GM10266 (cell line): ENCODE measurements at regions not wholly inside any gene's neighbourhood (a gene's known extent, or its start where the extent isn't known, plus 50 kb on each side); places are given as distances from the start of the nearest gene placed in this dataset.

ENCODE experiments used
- DNase-seq: peaks from one replicate; pipeline ENCODE4 v3.0.0; 2012; ENCODE audit errors: extremely low spot score
- TF ChIP-seq, protein P1 (sequence below): IDR thresholded peaks from 2 replicates; pipeline ENCODE4 v1.5.1; 2012; ENCODE audit warnings: mild to moderate bottlenecking, low read depth; ENCODE audit not compliant: control insufficient read depth, insufficient read depth; ENCODE audit errors: missing control alignments

- DNase-seq: no peak
- TF ChIP-seq, protein P1, sequence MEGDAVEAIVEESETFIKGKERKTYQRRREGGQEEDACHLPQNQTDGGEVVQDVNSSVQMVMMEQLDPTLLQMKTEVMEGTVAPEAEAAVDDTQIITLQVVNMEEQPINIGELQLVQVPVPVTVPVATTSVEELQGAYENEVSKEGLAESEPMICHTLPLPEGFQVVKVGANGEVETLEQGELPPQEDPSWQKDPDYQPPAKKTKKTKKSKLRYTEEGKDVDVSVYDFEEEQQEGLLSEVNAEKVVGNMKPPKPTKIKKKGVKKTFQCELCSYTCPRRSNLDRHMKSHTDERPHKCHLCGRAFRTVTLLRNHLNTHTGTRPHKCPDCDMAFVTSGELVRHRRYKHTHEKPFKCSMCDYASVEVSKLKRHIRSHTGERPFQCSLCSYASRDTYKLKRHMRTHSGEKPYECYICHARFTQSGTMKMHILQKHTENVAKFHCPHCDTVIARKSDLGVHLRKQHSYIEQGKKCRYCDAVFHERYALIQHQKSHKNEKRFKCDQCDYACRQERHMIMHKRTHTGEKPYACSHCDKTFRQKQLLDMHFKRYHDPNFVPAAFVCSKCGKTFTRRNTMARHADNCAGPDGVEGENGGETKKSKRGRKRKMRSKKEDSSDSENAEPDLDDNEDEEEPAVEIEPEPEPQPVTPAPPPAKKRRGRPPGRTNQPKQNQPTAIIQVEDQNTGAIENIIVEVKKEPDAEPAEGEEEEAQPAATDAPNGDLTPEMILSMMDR: no peak
These were observed 123.4 kb downstream of the SLC6A15 start for GRCh38 chr12:84789184-84789583.

GRCh38 chr12:84787253-84787652 lies 125.3 kb downstream of the SLC6A15 start:
- TF ChIP-seq, protein P1: no peak
- no peak for DNase-seq

GRCh38 chr12:84786622-84787021 lies 126.0 kb downstream of the SLC6A15 start:
- no peak for DNase-seq
- TF ChIP-seq, protein P1: no peak

DNA sequence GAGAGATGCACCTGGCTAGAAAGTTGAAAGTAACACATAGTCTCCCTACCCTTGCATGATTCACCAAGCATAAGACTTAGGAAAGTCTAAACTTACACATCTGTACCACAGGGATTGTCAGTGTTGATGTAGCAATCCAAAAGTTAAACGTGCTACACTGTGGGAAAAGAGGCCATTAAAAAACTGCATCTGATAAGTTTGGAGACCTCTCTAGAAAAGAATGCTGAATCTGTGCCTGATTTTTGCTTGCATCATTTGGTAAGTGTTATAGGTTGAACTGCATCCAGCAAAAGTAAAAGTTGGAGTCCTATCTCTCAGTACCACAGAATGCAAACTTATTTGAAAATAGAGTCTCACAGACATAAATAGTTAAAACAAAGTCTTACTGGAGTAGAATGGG lies 126.6 kb downstream of the SLC6A15 start:
- TF ChIP-seq, protein P1: no peak
- DNase-seq: no peak

DNA sequence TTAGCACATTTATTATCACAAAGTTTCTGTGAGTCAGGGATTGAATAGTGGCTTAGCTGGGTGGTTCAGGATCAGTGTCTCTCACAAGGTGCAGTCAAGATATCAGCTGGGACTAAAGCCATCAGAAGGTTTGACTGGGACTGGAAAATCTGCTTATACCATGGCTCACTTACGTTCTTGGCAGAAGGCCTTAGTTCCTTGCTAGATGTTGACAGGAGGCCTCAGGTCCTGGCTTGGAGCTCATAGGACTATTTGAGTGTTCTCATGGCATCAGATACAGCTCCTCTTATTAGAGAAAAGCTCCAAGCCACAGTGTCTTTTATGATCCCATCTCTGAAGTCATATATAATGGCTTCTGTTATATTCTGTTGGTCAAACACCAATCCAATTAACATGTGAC lies 127.3 kb downstream of the SLC6A15 start:
- no peak for DNase-seq
- TF ChIP-seq, protein P1: no peak

DNA sequence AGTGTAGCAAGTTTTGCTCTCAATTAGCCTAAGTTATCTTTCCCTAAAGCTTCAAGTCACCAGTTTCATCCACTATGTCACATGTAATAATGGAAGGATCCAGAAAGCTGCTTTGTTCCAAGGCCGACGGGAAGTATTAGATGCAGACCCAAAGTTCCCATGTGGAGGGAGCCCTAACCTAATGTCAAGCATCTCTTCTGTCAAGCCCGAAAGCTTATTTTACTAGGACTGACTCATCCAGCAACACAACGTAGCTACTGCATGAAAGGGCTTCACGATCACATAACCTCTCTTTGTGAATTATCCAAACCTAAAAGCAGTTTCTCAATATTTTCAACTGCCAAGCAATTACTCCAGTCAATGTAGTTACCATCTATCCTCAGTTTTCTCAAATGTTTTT lies 133.4 kb downstream of the SLC6A15 start:
- TF ChIP-seq, protein P1: no peak
- DNase-seq: no peak

- no peak for DNase-seq
These were observed 140.3 kb downstream of the SLC6A15 start for GRCh38 chr12:84772281-84772680.

More at GRCh38 chr12:84772281-84772680, 140.3 kb downstream of the SLC6A15 start:
- TF ChIP-seq, protein P1: no peak
